ENCODE measurements at regions not wholly inside any gene's neighbourhood (a gene's known extent, or its start where the extent isn't known, plus 50 kb on each side); places are given as distances from the start of the nearest gene placed in this dataset.

- intact Hi-C loops (cut with DNase I): no loop called here
- WGBS, 3 donors: 79 to 80% (median 79%) methylated on average over 6 of the region's 6 CpGs
Observed at GRCh38 chr14:34027990-34028495, 77.2 kb upstream of the EGLN3 start.

GRCh38 chr14:34027130-34027989 is 76.5 kb upstream of the EGLN3 start:
- no peak for DNase-seq
- peaks cover 3% of the 10 kb centered on the region for H3K4me1 ChIP-seq (ENCODE audit: insufficient read depth)
- intact Hi-C loops (cut with DNase I): no loop called here
- H3K27me3 ChIP-seq: no peaks in the 10 kb centered on the region
- no peaks in the 10 kb centered on the region for H3K36me3 ChIP-seq
- no peak overlapping the region for H3K27ac ChIP-seq
- no peak overlapping the region for H3K4me3 ChIP-seq
- H3K9me3 ChIP-seq: no peaks in the 10 kb centered on the region
- 19 to 37% (median 22%) methylated on average over 3 of the region's 3 CpGs for WGBS, 3 donors
- TF ChIP-seq POLR2A (IDR thresholded peaks at IDR 0.05) (no peak), CTCF (IDR thresholded peaks at IDR 0.05) (no peak), EP300 (IDR thresholded peaks at IDR 0.05) (no peak)

More at GRCh38 chr14:34027990-34028495, 77.2 kb upstream of the EGLN3 start:
- Histone ChIP-seq H3K27me3 (no peaks in the 10 kb centered on the region), H3K9me3 (no peaks in the 10 kb centered on the region), H3K4me3 (no peak overlapping the region), H3K36me3 (no peaks in the 10 kb centered on the region), H3K4me1 (ENCODE audit: insufficient read depth) (peaks cover 3% of the 10 kb centered on the region), H3K27ac (no peak overlapping the region)
- TF ChIP-seq POLR2A (IDR thresholded peaks at IDR 0.05) (no peak), CTCF (IDR thresholded peaks at IDR 0.05) (no peak), EP300 (IDR thresholded peaks at IDR 0.05) (no peak)
- DNase-seq: no peak

GRCh38 chr14:34025325-34026017 is 74.6 kb upstream of the EGLN3 start:
- Histone ChIP-seq H3K36me3 (no peaks in the 10 kb centered on the region), H3K27ac (no peak overlapping the region), H3K4me1 (ENCODE audit: insufficient read depth) (peaks cover 3% of the 10 kb centered on the region), H3K27me3 (no peaks in the 10 kb centered on the region), H3K9me3 (no peaks in the 10 kb centered on the region), H3K4me3 (no peak overlapping the region)
- DNase-seq: no peak
- intact Hi-C loops (cut with DNase I): no loop called here
- TF ChIP-seq CTCF (IDR thresholded peaks at IDR 0.05): no peak
- no peak for TF ChIP-seq POLR2A (IDR thresholded peaks at IDR 0.05)
- no peak for TF ChIP-seq EP300 (IDR thresholded peaks at IDR 0.05)
- WGBS, 3 donors: 97% methylated on average over 4 of the region's 4 CpGs

- Histone ChIP-seq H3K4me3 (no peak overlapping the region), H3K27me3 (no peaks in the 10 kb centered on the region), H3K27ac (no peak overlapping the region), H3K9me3 (no peaks in the 10 kb centered on the region), H3K4me1 (ENCODE audit: insufficient read depth) (peaks cover 1% of the 10 kb centered on the region), H3K36me3 (no peaks in the 10 kb centered on the region)
- 64 to 91% (median 84%) methylated on average over 2 of the region's 2 CpGs for WGBS, 3 donors
- no peak for DNase-seq
- TF ChIP-seq POLR2A (IDR thresholded peaks at IDR 0.05) (no peak), EP300 (IDR thresholded peaks at IDR 0.05) (no peak), CTCF (IDR thresholded peaks at IDR 0.05) (no peak)
- intact Hi-C loops (cut with DNase I): no loop called here
Observed at GRCh38 chr14:34024768-34025144, 73.9 kb upstream of the EGLN3 start.
